Activated naive CD4-positive, alpha-beta T cell treated with anti-CD3 and anti-CD28 coated beads for 36 hours (primary cell): ENCODE measurements at regions not wholly inside any gene's neighbourhood (a gene's known extent, or its start where the extent isn't known, plus 50 kb on each side); places are given as distances from the start of the nearest gene placed in this dataset.
A peak's percentile ranks its signal among the peaks of the same experiment; 100 is the strongest.

ENCODE experiments used
- CTCF ChIA-PET: fragments of 350-600 bp; sonication (Branson Sonifier 250); formaldehyde crosslinking; loops from one replicate; lab custom pipeline; 2021; ENCODE audit warnings: antibody characterized with exemption; lab: Charles Lee
- DNase-seq: peaks from one replicate; pipeline ENCODE4 v3.0.0-alpha.2; 2020
- H3K27ac Mint-ChIP-seq: one replicate; pipeline ENCODE4 v1.8.0; 2021; ENCODE audit warnings: mild to moderate bottlenecking, mixed read lengths
- H3K27me3 Mint-ChIP-seq: one replicate; pipeline ENCODE4 v1.8.0; 2021; ENCODE audit warnings: low read depth, mixed read lengths
- H3K36me3 Mint-ChIP-seq: one replicate; pipeline ENCODE4 v1.8.0; 2021; ENCODE audit warnings: low read depth, mixed read lengths
- H3K4me1 Mint-ChIP-seq: one replicate; pipeline ENCODE4 v1.8.0; 2021; ENCODE audit warnings: low read depth, mixed read lengths
- H3K4me3 Mint-ChIP-seq: one replicate; pipeline ENCODE4 v1.8.0; 2021; ENCODE audit warnings: mild to moderate bottlenecking, moderate library complexity, mixed read lengths
- H3K9me3 Mint-ChIP-seq: one replicate; pipeline ENCODE4 v1.8.0; 2021; ENCODE audit warnings: mixed read lengths
- intact Hi-C: fragments of 100-400 bp; cut with micrococcal nuclease; formaldehyde crosslinking; loops from one replicate; pipeline ENCODE4 v1.15.1; 2023

- H3K4me1 Mint-ChIP-seq, result no peaks in the 10 kb centered on the region
- H3K27me3 Mint-ChIP-seq, result peaks cover 6% of the 10 kb centered on the region
- H3K4me3 Mint-ChIP-seq, result no peak overlapping the region
- CTCF ChIA-PET, result no interaction called here
- DNase-seq, result no peak
- no peak overlapping the region for H3K27ac Mint-ChIP-seq
- intact Hi-C loops, result no loop called here
- no peaks in the 10 kb centered on the region for H3K36me3 Mint-ChIP-seq
- H3K9me3 Mint-ChIP-seq, result peaks cover 19% of the 10 kb centered on the region
Measured at GRCh38 chr3:144160627-144161026, 189.0 kb downstream of the DIPK2A start.

DNA sequence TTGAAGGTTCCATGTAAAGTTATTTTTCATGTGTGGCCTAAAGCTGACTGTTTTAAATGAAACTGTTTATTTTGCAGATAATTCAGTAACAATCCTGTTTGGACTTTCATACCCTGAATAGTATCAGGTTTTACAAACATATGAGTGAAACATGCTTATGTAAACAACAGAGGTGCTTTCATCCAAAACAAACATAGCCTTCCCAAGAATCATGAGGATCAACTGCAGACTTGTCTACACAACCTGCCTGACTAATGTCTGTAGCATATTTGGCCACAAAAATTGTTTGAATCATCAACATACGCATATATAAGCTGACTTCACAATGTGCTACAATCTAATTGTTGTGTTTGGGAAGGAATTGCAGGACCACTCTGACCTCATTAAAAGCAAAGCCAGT, 190.4 kb downstream of the DIPK2A start:
- Mint-ChIP-seq H3K4me3 (no peak overlapping the region), H3K9me3 (peaks cover 15% of the 10 kb centered on the region), H3K27me3 (peaks cover 6% of the 10 kb centered on the region), H3K36me3 (no peaks in the 10 kb centered on the region), H3K4me1 (no peaks in the 10 kb centered on the region), H3K27ac (no peak overlapping the region)
- CTCF ChIA-PET, result no interaction called here
- DNase-seq, result no peak
- intact Hi-C loops, result no loop called here

- no peaks in the 10 kb centered on the region for H3K4me1 Mint-ChIP-seq
- DNase-seq, result no peak
- intact Hi-C loops, result no loop called here
- no peak overlapping the region for H3K4me3 Mint-ChIP-seq
- peaks cover 6% of the 10 kb centered on the region for H3K27me3 Mint-ChIP-seq
- H3K9me3 Mint-ChIP-seq, result peaks cover 8% of the 10 kb centered on the region
- H3K36me3 Mint-ChIP-seq, result no peaks in the 10 kb centered on the region
- CTCF ChIA-PET, result no interaction called here
- no peak overlapping the region for H3K27ac Mint-ChIP-seq
Measured at GRCh38 chr3:144164352-144164751, 192.7 kb downstream of the DIPK2A start.

DNA sequence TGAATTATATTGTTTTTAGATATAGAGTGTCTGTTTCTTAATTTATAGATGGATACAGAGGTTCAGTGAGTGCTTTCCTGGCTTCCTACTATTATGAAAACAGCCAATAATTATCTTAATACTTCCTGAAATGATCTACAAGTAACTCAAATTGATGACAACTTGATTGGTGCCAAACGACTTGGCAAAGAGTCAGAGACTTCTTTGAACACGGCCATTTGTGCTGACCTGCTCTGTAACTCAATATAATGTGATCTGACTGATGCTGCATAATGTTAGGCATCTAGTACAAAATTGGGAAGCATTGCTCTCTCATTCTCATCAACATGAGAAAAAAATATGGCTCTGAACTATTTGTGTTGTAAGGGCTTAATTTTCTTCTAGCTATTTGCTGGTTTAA, 193.9 kb downstream of the DIPK2A start:
- H3K4me1 Mint-ChIP-seq, result no peaks in the 10 kb centered on the region
- DNase-seq, result no peak
- CTCF ChIA-PET, result no interaction called here
- H3K27me3 Mint-ChIP-seq, result peaks cover 6% of the 10 kb centered on the region
- H3K9me3 Mint-ChIP-seq, result no peaks in the 10 kb centered on the region
- intact Hi-C loops, result no loop called here
- H3K4me3 Mint-ChIP-seq, result no peak overlapping the region
- no peak overlapping the region for H3K27ac Mint-ChIP-seq
- no peaks in the 10 kb centered on the region for H3K36me3 Mint-ChIP-seq

GRCh38 chr3:144167634-144168033, 196.0 kb downstream of the DIPK2A start:
- Mint-ChIP-seq H3K9me3 (no peaks in the 10 kb centered on the region), H3K27ac (no peak overlapping the region), H3K4me3 (no peak overlapping the region), H3K4me1 (no peaks in the 10 kb centered on the region), H3K36me3 (no peaks in the 10 kb centered on the region), H3K27me3 (peaks cover 6% of the 10 kb centered on the region)
- CTCF ChIA-PET, result interaction anchor here (1.2 kb wide), 1 partner anchor 41 kb away, joined by 4 read pairs; no protein-coding TSS in a partner anchor
- intact Hi-C loops, result no loop called here
- DNase-seq, result no peak

GRCh38 chr3:144173491-144173890, 201.9 kb downstream of the DIPK2A start:
- Mint-ChIP-seq H3K36me3 (no peaks in the 10 kb centered on the region), H3K27me3 (no peaks in the 10 kb centered on the region), H3K9me3 (no peaks in the 10 kb centered on the region), H3K4me3 (no peak overlapping the region), H3K27ac (no peak overlapping the region), H3K4me1 (no peaks in the 10 kb centered on the region)
- DNase-seq, result no peak
- intact Hi-C loops, result no loop called here
- CTCF ChIA-PET, result interaction anchor here (0.6 kb wide), 1 partner anchor 400 kb away, joined by 6 read pairs; no protein-coding TSS in a partner anchor

DNA sequence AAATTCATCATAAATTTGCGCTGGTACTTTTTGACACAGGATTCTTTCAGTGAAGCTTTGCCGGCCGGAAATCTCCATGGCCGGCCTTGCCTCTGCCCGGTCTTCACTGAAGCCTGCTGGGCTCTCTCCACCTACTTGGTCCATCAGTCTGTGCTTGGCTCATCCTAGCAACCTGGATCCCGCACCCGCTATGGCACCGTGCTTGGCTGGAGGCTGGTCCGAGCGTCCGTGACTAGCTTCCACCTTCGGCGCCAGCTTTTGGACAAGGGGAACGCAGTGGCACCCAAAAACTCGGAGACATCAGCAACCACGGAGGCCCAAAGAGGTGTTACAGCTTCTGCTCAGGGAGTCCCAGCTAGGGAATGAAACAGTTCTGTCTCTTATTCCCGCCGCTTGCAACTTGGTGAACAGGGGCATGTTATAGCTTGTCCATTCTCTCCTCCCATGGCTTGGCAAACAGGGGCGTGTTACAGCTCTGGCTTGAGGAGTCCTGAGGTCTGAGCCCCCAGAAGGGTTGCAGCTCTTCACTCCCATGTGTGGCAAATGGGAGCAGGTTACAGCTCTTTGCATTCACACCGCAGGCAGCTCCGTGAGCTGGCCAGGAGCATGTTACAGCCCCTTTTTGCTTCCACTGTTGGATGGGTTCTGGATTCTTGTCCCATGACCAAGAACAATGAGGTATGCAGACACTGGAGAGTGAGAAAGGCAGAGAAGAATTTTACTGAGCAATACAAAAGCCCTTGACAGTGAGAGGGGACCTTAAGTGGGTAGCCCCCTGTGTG, 204.2 kb downstream of the DIPK2A start:
- no peak for DNase-seq
- H3K4me1 Mint-ChIP-seq, result no peaks in the 10 kb centered on the region
- CTCF ChIA-PET, result no interaction called here
- H3K4me3 Mint-ChIP-seq, result no peak overlapping the region
- intact Hi-C loops, result no loop called here
- no peaks in the 10 kb centered on the region for H3K27me3 Mint-ChIP-seq
- H3K9me3 Mint-ChIP-seq, result no peaks in the 10 kb centered on the region
- H3K36me3 Mint-ChIP-seq, result no peaks in the 10 kb centered on the region
- H3K27ac Mint-ChIP-seq, result no peak overlapping the region

GRCh38 chr3:144177649-144178048, 206.0 kb downstream of the DIPK2A start:
- H3K9me3 Mint-ChIP-seq, result no peaks in the 10 kb centered on the region

DNA sequence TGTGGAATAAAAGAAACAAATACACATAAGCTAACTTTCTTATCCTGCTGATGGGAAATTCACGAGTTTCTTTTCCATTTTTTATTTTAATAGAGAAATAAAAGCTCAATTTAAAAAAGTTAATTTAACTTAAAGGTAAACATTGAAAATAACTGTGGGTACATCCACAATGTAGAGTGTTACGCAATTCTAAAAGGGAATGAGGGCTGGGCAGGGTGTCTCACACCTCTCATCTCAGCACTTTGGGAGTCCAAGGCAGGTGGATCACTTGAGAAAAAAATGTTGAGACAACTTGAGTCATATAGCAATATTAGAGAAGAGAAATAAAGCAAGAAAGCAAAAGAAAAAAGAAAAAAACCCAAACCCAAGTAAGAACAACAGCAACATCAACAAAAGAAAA, 207.0 kb downstream of the DIPK2A start:
- no peaks in the 10 kb centered on the region for H3K4me1 Mint-ChIP-seq
- no peaks in the 10 kb centered on the region for H3K27me3 Mint-ChIP-seq
- CTCF ChIA-PET, result no interaction called here
- H3K9me3 Mint-ChIP-seq, result no peaks in the 10 kb centered on the region
- no peak overlapping the region for H3K27ac Mint-ChIP-seq
- intact Hi-C loops, result no loop called here
- H3K36me3 Mint-ChIP-seq, result no peaks in the 10 kb centered on the region
- DNase-seq, result no peak
- no peak overlapping the region for H3K4me3 Mint-ChIP-seq

More at GRCh38 chr3:144177649-144178048, 206.0 kb downstream of the DIPK2A start:
- CTCF ChIA-PET, result interaction anchor here (0.6 kb wide), 1 partner anchor 281 kb away, joined by 4 read pairs; no protein-coding TSS in a partner anchor
- Mint-ChIP-seq H3K4me1 (no peaks in the 10 kb centered on the region), H3K36me3 (no peaks in the 10 kb centered on the region), H3K27me3 (no peaks in the 10 kb centered on the region), H3K4me3 (no peak overlapping the region), H3K27ac (no peak overlapping the region)
- intact Hi-C loops, result no loop called here
- no peak for DNase-seq

DNA sequence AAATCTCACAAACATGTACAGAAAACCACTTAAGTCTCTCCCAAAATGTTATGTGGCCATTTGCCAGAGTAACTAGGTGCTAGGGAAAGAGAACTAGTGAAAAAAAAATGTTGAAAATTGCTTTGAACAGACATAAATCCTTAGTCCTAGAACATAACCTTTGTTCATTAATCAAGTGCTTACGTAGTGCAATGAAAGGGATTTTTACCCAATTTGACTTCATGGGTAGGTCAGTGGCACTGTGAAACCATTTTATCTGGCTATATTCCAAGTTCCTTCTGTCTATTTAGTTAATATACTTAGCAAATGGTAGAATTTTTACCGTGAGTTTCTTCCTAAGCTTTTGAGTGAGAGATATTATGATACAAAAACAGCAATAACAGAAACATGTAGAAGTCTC, 209.4 kb downstream of the DIPK2A start:
- Mint-ChIP-seq H3K4me1 (no peaks in the 10 kb centered on the region), H3K27ac (no peak overlapping the region), H3K36me3 (no peaks in the 10 kb centered on the region), H3K4me3 (no peak overlapping the region), H3K27me3 (no peaks in the 10 kb centered on the region), H3K9me3 (no peaks in the 10 kb centered on the region)
- no peak for DNase-seq
- CTCF ChIA-PET, result no interaction called here
- intact Hi-C loops, result no loop called here

GRCh38 chr3:144182501-144182900, 210.9 kb downstream of the DIPK2A start:
- H3K4me3 Mint-ChIP-seq, result no peak overlapping the region
- no peaks in the 10 kb centered on the region for H3K27me3 Mint-ChIP-seq
- DNase-seq, result no peak
- no peaks in the 10 kb centered on the region for H3K4me1 Mint-ChIP-seq
- intact Hi-C loops, result no loop called here
- no peaks in the 10 kb centered on the region for H3K36me3 Mint-ChIP-seq
- H3K27ac Mint-ChIP-seq, result no peak overlapping the region
- CTCF ChIA-PET, result no interaction called here
- H3K9me3 Mint-ChIP-seq, result no peaks in the 10 kb centered on the region

DNA sequence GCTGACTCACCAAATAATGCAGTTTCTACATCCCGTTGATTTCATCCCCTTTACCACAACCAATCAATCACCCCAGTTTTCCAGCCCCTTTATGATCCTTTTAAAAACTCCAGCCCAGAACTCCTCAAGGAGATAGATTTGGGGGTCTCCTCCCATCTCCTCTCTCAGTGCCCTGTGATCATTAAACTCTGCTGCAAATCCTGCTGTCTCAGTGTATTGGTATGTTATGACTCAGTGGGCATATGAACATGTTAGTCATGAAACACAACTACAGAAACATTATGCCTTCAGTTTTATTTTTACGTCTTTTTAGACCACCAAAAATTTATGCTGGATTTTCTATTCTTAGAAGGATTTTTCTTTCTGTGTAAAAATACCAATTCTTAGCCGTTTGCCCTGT, 213.7 kb downstream of the DIPK2A start:
- DNase-seq, result no peak
- H3K36me3 Mint-ChIP-seq, result no peaks in the 10 kb centered on the region
- CTCF ChIA-PET, result no interaction called here
- H3K4me3 Mint-ChIP-seq, result no peak overlapping the region
- peaks cover 7% of the 10 kb centered on the region for H3K4me1 Mint-ChIP-seq
- intact Hi-C loops, result no loop called here
- H3K27ac Mint-ChIP-seq, result no peak overlapping the region
- H3K9me3 Mint-ChIP-seq, result no peaks in the 10 kb centered on the region
- H3K27me3 Mint-ChIP-seq, result no peaks in the 10 kb centered on the region

DNA sequence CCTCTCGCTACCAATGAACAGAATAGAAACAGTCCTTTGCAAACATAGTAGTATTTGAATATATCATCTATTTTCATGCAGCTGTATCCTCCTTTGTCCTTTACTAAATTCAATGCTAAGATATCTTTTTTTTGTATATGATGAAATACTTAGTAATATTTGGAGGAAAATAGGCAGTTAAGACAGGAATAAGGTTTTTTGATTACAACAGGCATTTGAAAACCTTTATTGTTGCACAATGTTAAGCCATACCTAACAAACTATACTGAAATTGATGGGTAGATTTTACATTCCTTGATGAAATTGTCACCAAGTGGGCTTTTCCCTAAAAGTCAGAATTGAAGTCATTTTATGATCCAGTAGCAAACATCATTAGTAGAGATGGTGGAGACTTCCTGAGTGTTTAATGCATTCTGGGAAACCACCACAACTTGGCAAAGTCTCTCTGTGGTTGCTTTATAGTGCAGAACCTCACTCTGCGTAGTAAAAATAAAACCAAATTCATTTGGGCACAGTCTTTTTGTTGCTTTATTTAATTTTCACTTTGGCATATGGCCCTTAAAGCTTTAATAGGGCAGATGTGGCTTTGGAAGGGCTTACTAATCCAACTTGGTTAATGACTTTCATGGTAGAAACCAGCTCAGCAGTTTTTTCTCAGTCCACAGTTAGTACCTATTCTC, 216.0 kb downstream of the DIPK2A start:
- intact Hi-C loops, result no loop called here
- Mint-ChIP-seq H3K27ac (no peak overlapping the region), H3K4me3 (no peak overlapping the region), H3K27me3 (no peaks in the 10 kb centered on the region), H3K36me3 (no peaks in the 10 kb centered on the region), H3K9me3 (peaks cover 3% of the 10 kb centered on the region), H3K4me1 (peaks cover 7% of the 10 kb centered on the region)
- CTCF ChIA-PET, result interaction anchor here (1.0 kb wide), 1 partner anchor 153 kb away, joined by 3 read pairs; no protein-coding TSS in a partner anchor
- DNase-seq, result peak; percentile 10
